Stimulated activated CD8-positive, alpha-beta memory T cell treated with anti-CD3 and anti-CD28 coated beads, Interleukin-4, amount 100 ng/mL, for 4 hours (primary cell): ENCODE measurements at regions not wholly inside any gene's neighbourhood (a gene's known extent, or its start where the extent isn't known, plus 50 kb on each side); places are given as distances from the start of the nearest gene placed in this dataset.
"Not testable (repeated sequence)": the region's sequence is repeated elsewhere in the genome, so short reads cannot be mapped to it uniquely, and the experiment has no call there.

Experiments used
- DNase-seq, 2 donors: peaks; one replicate each; pipeline ENCODE4 v3.0.0-alpha.2; 2020; ENCODE audit warnings: low read depth in 2 of 2, low spot score in 1 of 2

DNA sequence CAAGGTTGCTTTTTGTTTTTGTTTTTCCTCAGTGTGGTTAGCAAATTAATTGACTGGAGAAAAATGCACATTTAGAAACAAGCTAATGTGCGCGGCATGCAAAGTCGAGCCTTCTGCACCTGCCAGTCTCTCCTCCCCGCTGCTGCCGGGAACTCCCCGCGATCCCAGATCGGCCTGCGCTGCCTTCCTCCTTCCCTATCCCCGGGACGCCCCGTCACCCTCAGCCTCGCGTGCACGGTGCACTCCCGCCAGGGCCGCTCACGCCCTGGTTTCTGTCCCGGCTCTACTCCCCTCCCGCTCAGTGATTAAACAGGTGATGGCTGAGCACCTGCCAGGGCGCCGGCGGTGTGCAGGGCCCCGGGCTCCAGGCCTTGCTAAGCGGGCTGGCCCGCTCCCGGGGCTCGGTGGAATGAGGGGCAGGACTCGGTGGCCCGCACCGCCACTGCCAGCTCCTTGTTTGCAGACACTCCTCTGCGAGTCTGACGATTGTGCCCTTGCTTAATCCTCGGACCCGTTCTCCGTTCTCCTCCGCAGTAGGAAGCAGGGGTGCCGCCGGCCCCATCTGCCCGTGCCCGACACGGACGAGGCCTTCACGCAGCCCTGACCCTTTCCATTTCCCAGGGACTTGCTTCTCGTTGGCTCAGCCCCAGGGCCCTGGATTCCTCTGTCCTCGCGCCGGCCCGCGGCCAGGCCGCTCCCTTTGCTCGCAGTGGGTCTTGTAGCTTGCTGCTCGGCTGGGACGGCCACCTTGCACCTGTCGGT lies 143.4 kb downstream of the TRIML1 start:
- no peak for DNase-seq

DNA sequence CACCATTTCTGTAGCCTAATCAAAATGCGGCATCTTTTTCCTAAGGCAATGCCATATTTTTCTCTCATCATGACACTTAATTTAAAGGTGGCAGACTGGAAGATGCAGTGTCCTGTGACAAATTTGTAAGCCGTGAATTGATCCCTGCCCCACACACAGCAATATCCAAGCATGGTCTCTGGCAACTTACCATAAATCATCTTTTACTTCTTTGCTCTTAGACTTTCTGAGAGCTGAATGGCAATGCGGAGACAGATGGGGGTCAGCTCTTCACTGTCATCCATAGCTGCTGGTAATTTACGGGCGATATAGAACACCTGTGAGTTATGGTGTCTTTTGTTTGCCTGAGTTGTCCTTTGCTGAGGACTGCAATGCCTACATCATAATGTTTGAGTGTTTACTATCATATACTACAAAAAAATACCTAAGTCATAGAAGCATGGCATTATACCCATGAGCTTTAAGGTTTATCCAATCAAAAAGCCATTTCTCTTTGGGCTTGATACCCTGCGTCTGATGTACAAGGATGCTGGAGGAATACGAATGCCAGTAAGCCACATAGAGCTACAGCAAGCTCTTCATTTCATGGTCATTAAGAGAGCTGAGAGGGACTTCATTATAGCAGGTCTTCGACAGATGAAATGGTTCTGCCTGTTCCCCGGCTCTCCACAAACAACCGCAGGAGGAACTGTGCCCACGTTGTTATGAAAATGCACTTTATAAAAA lies 148.1 kb downstream of the TRIML1 start:
- no peak for DNase-seq

DNA sequence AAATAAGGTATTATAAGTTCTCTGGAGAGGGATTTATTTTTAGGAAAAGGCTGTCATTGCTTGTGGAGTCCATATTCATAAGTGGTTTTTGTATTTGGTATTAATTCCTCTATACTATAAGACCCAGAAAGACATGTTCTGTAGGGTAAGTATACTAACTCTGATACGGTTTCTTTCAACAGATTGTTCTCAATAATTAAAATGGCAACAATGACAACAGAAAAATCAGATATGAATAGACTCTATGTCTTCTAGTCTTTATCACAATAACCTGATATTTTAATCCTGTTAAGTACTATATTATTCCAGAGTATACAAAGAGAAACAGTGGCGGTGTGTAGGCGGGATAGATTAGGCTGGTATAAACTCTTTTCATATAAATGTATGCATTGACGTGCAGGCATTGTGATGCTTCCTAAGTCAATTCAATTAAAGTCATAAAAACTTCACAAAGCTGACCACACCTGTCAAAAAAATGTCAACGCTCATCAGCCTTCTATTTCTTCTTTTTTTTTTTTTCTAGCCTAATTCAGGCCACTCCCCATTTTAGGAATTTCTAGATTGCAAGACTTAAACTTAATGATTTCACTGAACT lies 150.4 kb downstream of the TRIML1 start:
- no peak for DNase-seq

GRCh38 chr4:188295899-188296298 lies 156.7 kb downstream of the TRIML1 start:
- no peak for DNase-seq

DNA sequence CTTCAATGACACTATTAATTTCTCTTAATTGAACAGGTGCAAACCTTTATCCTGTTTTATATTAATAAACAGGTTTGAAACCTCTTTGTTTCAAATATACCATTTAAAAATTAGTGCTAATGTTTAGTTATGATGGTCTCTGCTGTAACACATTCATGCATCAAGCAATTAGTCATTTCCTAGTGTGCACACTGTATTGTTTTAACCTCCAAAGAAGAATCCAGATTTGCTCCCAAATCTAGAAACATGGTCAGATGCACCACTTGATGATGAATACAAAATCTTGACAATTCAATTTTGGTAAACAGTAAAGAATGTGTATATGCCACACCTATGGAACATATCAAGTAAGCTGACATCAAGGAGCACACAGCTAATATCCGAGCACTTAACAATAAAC lies 157.1 kb downstream of the TRIML1 start:
- DNase-seq: no peak

- no peak for DNase-seq
Measured at GRCh38 chr4:188297873-188298272, 158.6 kb downstream of the TRIML1 start.

DNA sequence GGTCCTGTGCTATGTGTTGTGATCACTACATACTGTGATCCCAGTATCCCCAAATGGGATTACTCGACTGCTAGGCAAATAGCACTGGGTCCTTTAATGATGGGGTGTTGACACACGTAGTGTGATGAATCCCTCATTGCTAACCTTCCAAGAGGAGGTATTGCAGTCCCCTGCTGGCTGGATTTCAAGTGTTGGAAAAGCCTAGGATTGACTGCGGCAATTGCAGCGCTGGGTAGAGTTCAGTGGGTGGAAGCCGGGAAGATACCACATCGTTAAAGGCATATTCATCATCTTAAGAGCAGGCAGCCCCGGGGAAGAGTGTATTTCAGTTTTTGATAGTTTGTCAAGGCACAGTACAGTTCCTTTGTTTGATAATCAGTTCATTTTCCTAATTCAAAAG lies 159.9 kb downstream of the TRIML1 start:
- DNase-seq: no peak

DNA sequence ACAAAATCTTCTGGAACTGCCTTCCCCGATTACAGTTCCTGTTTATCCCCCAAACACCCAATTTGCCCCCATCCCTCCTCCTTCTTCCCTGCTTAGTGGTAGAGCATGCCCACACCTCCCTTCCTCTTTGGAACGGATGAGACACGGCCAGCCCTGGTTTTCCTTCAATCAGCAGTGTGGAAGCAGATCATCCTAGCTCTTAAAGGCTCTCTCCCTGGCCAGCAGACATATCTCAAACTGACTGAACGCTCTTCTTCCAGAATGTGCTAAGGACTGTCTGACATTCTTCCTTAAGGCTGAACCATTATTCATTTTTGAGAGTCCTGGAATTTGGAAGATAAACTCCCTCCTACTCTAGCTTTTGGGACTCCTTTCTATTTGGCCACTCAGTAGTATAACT lies 161.1 kb downstream of the TRIML1 start:
- no peak for DNase-seq

DNA sequence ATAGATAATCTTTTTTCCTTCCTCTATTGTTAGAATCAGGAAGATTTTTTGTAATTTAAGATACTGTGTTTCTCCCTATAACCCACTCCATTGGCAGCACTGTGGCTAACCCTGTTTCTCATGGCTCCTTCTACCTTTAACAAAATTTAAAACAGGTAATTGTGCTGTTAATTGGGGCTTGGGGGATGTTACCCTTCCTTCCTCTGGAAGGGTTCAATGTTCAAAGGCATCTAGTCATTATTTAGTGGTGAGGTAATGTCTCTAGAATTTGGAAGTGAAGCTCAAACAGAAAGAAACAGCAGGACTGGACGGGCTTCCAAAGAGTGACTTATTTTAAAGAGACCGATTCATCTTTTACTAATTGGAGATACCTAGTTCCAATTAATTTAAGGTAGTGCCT lies 166.4 kb downstream of the TRIML1 start:
- DNase-seq: no peak

DNA sequence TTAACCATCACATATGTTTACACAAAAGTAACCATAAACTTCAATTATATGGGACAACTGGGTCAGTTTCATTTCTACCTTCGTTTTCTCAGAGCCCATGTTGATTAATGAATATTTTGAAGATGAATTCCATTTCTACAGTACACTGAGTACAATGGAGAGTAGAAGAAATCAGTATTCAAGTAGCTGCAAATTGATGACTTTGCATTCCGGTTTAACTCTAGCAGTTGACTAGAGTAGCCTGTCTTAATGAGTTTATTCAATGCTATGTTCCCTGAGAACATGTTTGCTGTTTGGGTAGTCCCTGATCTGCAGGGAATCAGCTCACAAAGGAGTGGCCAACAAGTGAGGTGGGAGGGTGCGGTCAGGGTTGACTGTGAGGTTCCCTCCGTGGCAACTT lies 168.3 kb downstream of the TRIML1 start:
- no peak for DNase-seq

GRCh38 chr4:188308142-188308541 lies 168.9 kb downstream of the TRIML1 start:
- no peak for DNase-seq

GRCh38 chr4:188316391-188316790 lies 177.2 kb downstream of the TRIML1 start:
- DNase-seq: no peak

DNA sequence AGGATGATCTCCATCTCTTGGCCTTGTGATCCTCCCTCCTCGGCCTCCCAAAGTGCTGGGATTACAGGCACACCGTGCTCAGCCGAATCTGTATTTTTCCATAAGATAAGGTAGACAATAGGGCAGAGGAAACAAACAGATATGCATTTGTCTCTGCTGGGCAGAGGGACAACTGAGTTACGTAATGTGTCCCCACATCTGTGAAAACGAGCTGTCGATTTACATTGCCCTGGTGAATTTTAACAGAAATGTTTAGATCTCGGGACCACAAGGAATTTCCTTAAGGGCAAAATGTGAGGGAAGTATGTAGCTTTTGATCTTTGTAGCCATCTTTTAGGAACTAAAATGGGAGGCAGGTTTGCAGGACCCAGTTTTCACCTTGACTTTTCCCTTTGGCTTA lies 189.7 kb downstream of the TRIML1 start:
- no peak for DNase-seq

DNA sequence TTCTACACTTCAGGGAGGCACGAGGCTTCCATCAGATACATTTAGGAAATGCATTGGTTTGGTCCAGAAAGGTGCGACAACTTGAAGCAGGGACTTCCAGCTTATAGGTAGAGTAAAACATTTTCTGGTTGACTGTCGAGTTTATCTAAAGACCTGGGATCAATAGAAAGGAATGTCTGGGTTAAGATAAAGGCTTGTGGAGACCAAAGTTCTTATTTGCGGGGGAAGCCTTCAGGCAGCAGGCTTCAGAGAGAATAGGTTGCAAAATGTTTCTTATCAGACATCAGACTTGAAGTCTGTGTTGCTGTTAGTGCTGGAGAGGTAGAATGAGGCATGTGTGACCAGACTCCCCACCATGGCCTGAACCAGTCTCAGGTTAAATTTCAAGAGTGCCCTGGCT lies 190.3 kb downstream of the TRIML1 start:
- no peak for DNase-seq

DNA sequence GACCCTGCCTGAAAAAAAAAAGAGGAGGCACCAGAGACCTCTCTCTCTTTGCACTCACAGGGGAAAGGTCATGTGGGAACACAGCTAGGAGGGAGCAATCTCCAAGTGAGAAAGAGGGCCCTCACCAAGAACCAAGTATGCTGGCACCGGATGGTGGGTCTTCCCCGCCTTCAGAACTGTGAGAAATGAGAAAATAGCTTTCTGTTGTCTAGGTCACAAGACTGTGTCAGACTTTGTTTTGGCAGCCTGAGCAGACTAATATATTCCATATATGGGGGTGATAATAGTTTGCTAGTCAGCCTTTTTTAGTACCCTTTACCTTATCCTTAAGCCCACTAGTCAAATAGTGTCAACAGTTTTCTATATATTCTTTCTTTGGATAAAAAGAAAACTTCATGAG lies 193.0 kb downstream of the TRIML1 start:
- DNase-seq: no peak

DNA sequence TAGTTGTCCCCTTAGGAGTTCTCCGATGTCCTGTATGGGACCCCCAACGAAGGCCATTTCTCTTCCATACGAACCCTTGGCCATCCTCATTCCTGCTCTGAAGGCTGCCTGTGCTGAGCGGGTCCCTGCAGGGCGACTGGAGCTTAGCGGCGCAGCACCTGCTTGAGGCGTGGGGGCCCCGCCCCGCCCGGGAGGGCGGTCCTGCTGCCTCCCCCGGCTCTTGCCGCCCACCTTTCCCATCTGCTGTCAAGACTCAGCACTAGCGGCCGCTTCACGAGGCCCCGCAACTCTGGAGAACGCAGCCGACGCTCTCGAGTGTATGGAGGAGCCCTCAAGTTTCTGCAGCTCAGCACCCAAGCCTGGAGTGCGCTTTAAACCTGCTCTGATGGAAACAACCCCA lies 197.7 kb downstream of the TRIML1 start:
- DNase-seq: no peak

GRCh38 chr4:188341428-188341827 lies 202.2 kb downstream of the TRIML1 start:
- DNase-seq: no peak

- no peak for DNase-seq
Measured at GRCh38 chr4:188346171-188346809, 207.0 kb downstream of the TRIML1 start.

GRCh38 chr4:188347339-188347738 lies 208.1 kb downstream of the TRIML1 start:
- DNase-seq: no peak

DNA sequence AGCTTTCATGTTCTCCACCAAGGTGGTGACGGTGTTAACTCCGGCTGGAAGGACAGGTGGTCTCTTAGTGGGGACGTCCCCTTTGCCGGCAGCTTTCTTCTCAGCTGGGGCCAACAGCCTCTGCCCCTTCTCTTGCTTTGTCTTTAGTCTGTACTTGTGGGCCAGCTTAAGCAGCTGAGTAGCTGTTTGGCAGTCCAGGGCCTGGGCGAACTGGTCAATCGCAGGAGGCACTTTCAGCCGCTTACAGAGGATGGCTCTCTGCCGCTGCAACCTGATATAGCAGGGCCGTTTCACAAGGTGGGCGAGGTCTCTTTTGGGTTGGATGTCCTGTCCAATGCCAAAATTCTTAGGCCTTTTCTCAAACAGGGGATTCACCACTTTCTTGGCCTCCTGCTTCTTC lies 210.3 kb downstream of the TRIML1 start:
- DNase-seq: not testable (repeated sequence)

GRCh38 chr4:188363196-188363595 lies 224.0 kb downstream of the TRIML1 start:
- DNase-seq: no peak

DNA sequence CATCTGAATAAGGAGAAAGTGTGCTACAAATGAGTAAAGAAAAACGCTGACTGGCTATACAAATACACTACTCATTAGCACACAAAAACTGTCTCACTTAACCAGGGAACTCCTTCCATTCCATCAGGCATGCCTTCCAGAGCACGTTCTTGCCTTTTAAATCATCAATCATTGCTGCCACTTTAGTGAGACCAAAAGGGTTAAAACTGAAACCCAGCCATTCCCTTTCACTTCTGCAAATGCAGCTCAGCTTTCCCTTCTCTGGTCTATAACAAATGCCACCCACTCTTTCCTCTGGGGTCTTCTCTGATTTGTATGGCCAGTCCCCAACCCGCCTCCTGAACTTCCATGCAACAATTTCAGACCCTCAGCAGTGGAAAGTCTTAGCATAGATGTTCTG lies 231.5 kb downstream of the TRIML1 start:
- DNase-seq: no peak
